ENCODE measurements at regions not wholly inside any gene's neighbourhood (a gene's known extent, or its start where the extent isn't known, plus 50 kb on each side); places are given as distances from the start of the nearest gene placed in this dataset.
A peak's percentile ranks its signal among the peaks of the same experiment; 100 is the strongest.

GRCh38 chr10:43959364-43960134 lies 310.9 kb upstream of the ZNF32 start:
- DNase-seq (ENCODE audit: low read depth in 2 of 2): no peak

- DNase-seq (ENCODE audit: low read depth in 2 of 2): no peak
These were observed 310.3 kb upstream of the ZNF32 start for GRCh38 chr10:43958964-43959363.

- no peak for DNase-seq (ENCODE audit: low read depth in 2 of 2)
These were observed 309.4 kb upstream of the ZNF32 start for GRCh38 chr10:43958071-43958432.

- no peak for DNase-seq (ENCODE audit: low read depth in 2 of 2)
These were observed 308.8 kb upstream of the ZNF32 start for GRCh38 chr10:43957267-43958070.

GRCh38 chr10:43955978-43956377 lies 307.3 kb upstream of the ZNF32 start:
- no peak for DNase-seq (ENCODE audit: low read depth in 2 of 2)

GRCh38 chr10:43955002-43955596 lies 306.4 kb upstream of the ZNF32 start:
- no peak for DNase-seq (ENCODE audit: low read depth in 2 of 2)

- no peak for DNase-seq (ENCODE audit: low read depth in 2 of 2)
These were observed 305.0 kb upstream of the ZNF32 start for GRCh38 chr10:43953672-43954071.

- DNase-seq (ENCODE audit: low read depth in 2 of 2): no peak
These were observed 304.1 kb upstream of the ZNF32 start for GRCh38 chr10:43952760-43953159.

- DNase-seq (ENCODE audit: low read depth in 2 of 2): no peak
These were observed 300.7 kb upstream of the ZNF32 start for GRCh38 chr10:43949351-43949750.

GRCh38 chr10:43946445-43946844 lies 297.8 kb upstream of the ZNF32 start:
- no peak for DNase-seq (ENCODE audit: low read depth in 2 of 2)

- DNase-seq (ENCODE audit: low read depth in 2 of 2): no peak
These were observed 297.2 kb upstream of the ZNF32 start for GRCh38 chr10:43945908-43946307.

GRCh38 chr10:43945094-43945730 lies 296.5 kb upstream of the ZNF32 start:
- DNase-seq (ENCODE audit: low read depth in 2 of 2): no peak

- no peak for DNase-seq (ENCODE audit: low read depth in 2 of 2)
These were observed 295.9 kb upstream of the ZNF32 start for GRCh38 chr10:43944381-43945093.

GRCh38 chr10:43943818-43944360 lies 295.2 kb upstream of the ZNF32 start:
- DNase-seq (ENCODE audit: low read depth in 2 of 2): no peak

- DNase-seq (ENCODE audit: low read depth in 2 of 2): peak in 1 of 2 donors; percentile 7
These were observed 294.6 kb upstream of the ZNF32 start for GRCh38 chr10:43943119-43943817.

GRCh38 chr10:43942096-43942850 lies 293.6 kb upstream of the ZNF32 start:
- no peak for DNase-seq (ENCODE audit: low read depth in 2 of 2)

GRCh38 chr10:43940898-43941837 lies 292.5 kb upstream of the ZNF32 start:
- DNase-seq (ENCODE audit: low read depth in 2 of 2): no peak

GRCh38 chr10:43939939-43940820 lies 291.5 kb upstream of the ZNF32 start:
- DNase-seq (ENCODE audit: low read depth in 2 of 2): no peak
